Testis (tissue), 2 donors: ENCODE measurements at regions not wholly inside any gene's neighbourhood (a gene's known extent, or its start where the extent isn't known, plus 50 kb on each side); places are given as distances from the start of the nearest gene placed in this dataset.

Experiments used
- POLR2A ChIP-seq: fragments of 450-650 bp; IDR thresholded peaks from one replicate; pipeline ENCODE4 v1.6.1; 2017; ENCODE audit warnings: antibody characterized with exemption, mild to moderate bottlenecking, moderate library complexity
- TF ChIP-seq, protein P1 (sequence below), 3 experiments: fragments of 450-650 bp in 2 of 3; fragments of 200-600 bp in 1 of 3; sonication (generic) in 1 of 3; IDR thresholded peaks; one replicate each; pipeline ENCODE4 v1.5.1; 2016 to 2019; ENCODE audit warnings: antibody characterized with exemption in 3 of 3, mild to moderate bottlenecking in 2 of 3, moderate library complexity in 1 of 3

GRCh38 chr12:65673156-65673690 lies 151.1 kb upstream of the HMGA2 start:
- TF ChIP-seq, protein P1, sequence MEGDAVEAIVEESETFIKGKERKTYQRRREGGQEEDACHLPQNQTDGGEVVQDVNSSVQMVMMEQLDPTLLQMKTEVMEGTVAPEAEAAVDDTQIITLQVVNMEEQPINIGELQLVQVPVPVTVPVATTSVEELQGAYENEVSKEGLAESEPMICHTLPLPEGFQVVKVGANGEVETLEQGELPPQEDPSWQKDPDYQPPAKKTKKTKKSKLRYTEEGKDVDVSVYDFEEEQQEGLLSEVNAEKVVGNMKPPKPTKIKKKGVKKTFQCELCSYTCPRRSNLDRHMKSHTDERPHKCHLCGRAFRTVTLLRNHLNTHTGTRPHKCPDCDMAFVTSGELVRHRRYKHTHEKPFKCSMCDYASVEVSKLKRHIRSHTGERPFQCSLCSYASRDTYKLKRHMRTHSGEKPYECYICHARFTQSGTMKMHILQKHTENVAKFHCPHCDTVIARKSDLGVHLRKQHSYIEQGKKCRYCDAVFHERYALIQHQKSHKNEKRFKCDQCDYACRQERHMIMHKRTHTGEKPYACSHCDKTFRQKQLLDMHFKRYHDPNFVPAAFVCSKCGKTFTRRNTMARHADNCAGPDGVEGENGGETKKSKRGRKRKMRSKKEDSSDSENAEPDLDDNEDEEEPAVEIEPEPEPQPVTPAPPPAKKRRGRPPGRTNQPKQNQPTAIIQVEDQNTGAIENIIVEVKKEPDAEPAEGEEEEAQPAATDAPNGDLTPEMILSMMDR (IDR thresholded peaks at IDR 0.05) = no peak
- TF ChIP-seq POLR2A = no peak
